Muscle layer of duodenum (tissue), 2 donors: ENCODE measurements at regions not wholly inside any gene's neighbourhood (a gene's known extent, or its start where the extent isn't known, plus 50 kb on each side); places are given as distances from the start of the nearest gene placed in this dataset.

Experiments used
- H3K27ac ChIP-seq: one replicate; pipeline ENCODE4 v1.7.0; 2013; ENCODE audit warnings: mild to moderate bottlenecking, low read length
- H3K27me3 ChIP-seq: one replicate; pipeline ENCODE4 v1.7.0; 2013; ENCODE audit warnings: low read depth, mild to moderate bottlenecking, control low read depth, low read length
- H3K36me3 ChIP-seq, 2 donors: one replicate each; pipeline ENCODE4 v1.7.0; 2013; ENCODE audit warnings: low read length in 2 of 2, control low read depth in 1 of 2, mild to moderate bottlenecking in 1 of 2; ENCODE audit not compliant: insufficient read depth in 2 of 2, control insufficient read depth in 1 of 2
- H3K4me1 ChIP-seq, 2 donors: one replicate each; pipeline ENCODE4 v1.7.0; 2013; ENCODE audit warnings: low read length in 2 of 2, mild to moderate bottlenecking in 2 of 2, control low read depth in 1 of 2, moderate library complexity in 1 of 2; ENCODE audit not compliant: insufficient read depth in 2 of 2, control insufficient read depth in 1 of 2
- H3K4me3 ChIP-seq, 2 donors: one replicate each; pipeline ENCODE4 v1.7.0; 2013; ENCODE audit warnings: low read length in 2 of 2, low read depth in 1 of 2, mild to moderate bottlenecking in 1 of 2
- H3K9me3 ChIP-seq, 2 donors: one replicate each; pipeline ENCODE4 v1.7.0; 2013; ENCODE audit warnings: low read length in 2 of 2, control low read depth in 1 of 2, mild to moderate bottlenecking in 1 of 2; ENCODE audit not compliant: control insufficient read depth in 1 of 2
- donor health status: healthy.

DNA sequence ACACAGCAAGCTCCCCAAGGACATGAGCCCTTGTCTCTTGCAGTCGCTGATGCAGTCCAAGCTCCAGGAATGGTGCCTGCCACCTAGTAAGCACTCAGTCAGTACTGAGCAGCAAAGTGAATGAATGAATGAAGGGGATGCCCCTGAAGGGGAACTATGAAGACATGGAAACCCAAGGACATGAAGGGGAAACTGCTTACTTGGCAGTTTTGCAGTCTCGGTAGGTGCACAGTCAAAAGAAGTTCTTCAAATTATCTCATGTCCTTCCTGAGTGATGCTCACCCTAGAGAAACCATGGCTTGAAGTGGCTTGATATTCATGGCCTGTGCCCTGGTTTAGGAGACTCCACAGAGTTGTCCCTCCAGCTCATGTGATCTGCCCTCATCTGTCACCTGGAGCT, 102.1 kb upstream of the DLX2 start:
- H3K9me3 ChIP-seq, result peaks cover 9% of the 10 kb centered on the region in 2 donors
- H3K4me3 ChIP-seq, result no peak overlapping the region
- H3K27me3 ChIP-seq, result no peaks in the 10 kb centered on the region
- no peaks in the 10 kb centered on the region for H3K4me1 ChIP-seq
- no peaks in the 10 kb centered on the region for H3K36me3 ChIP-seq
- H3K27ac ChIP-seq, result no peak overlapping the region

GRCh38 chr2:172205292-172205691, 102.6 kb upstream of the DLX2 start:
- Histone ChIP-seq H3K9me3 (peaks cover 4% of the 10 kb centered on the region in 2 donors), H3K36me3 (no peaks in the 10 kb centered on the region), H3K27me3 (no peaks in the 10 kb centered on the region), H3K4me3 (no peak overlapping the region), H3K27ac (no peak overlapping the region), H3K4me1 (no peaks in the 10 kb centered on the region)

DNA sequence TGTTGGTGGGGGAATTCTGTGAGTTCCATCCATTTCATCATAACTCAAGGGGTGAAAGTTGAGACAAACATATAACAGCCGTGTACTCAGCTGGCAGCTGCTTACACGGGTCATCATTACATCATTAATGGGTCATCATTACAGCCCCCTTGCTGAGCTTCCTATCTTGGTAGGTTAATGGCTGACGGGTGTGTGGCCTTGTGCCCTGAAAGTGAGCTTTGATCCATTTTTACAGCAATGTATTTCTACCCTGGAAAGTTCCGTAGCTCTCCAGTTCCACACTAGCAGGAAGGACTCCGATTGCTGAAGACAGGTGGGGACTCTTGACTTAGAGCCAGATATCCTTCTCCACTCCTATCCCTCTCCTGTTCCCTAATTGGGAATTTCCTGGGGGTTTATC, 105.2 kb upstream of the DLX2 start:
- Histone ChIP-seq H3K27me3 (no peaks in the 10 kb centered on the region), H3K9me3 (no peaks in the 10 kb centered on the region), H3K36me3 (no peaks in the 10 kb centered on the region), H3K4me1 (no peaks in the 10 kb centered on the region), H3K4me3 (no peak overlapping the region), H3K27ac (no peak overlapping the region)

DNA sequence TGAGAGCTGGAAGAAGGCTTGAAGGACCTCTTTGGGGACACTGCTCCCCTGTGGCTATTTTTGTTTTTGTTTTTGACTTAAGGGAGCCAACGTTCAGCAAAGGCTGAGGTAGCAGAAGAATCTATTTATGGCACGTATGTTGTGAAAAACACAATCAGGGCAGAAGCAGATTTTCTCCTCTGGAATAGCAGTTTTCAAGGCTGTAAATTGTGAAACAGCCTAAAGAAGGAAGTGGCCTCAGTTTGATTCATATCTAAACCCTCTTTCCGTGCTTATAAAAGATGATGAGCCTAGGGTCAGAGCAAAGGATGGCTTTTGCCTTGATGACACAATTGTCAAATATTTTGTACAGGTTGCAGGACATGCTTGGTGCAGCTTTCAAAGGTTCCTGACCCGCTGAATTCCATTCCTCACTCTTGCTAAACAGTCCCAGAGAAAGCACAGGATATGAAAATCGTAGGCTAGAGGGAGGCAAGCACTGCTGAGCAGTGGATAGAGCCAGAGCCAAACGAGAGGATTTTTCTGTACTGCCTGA, 106.2 kb upstream of the DLX2 start:
- no peak overlapping the region for H3K27ac ChIP-seq
- H3K9me3 ChIP-seq, result no peaks in the 10 kb centered on the region
- no peaks in the 10 kb centered on the region for H3K36me3 ChIP-seq
- no peaks in the 10 kb centered on the region for H3K27me3 ChIP-seq
- no peaks in the 10 kb centered on the region for H3K4me1 ChIP-seq
- H3K4me3 ChIP-seq, result no peak overlapping the region

GRCh38 chr2:172210599-172210998, 107.9 kb upstream of the DLX2 start:
- no peaks in the 10 kb centered on the region for H3K9me3 ChIP-seq
- no peaks in the 10 kb centered on the region for H3K4me1 ChIP-seq
- H3K36me3 ChIP-seq, result no peaks in the 10 kb centered on the region
- no peak overlapping the region for H3K4me3 ChIP-seq
- no peak overlapping the region for H3K27ac ChIP-seq
- H3K27me3 ChIP-seq, result no peaks in the 10 kb centered on the region

DNA sequence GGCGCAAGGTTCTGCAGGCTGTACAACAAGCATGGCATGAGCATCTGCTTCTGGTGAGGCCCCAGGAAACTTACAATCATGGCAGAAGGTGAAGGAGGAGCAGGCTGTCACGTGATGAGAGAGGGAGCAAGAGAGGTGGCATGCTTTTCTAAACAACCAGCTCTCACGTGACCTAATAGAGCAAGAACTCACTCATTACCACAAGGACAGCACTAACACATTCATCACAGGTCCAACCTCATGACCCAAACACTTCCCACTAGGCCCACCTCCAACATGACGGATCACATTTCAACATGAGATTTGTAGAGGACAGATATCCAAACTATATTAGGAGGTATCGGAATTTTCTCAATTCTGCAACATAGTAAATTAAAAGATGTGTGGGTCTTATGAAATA, 108.8 kb upstream of the DLX2 start:
- H3K27me3 ChIP-seq, result no peaks in the 10 kb centered on the region
- no peaks in the 10 kb centered on the region for H3K4me1 ChIP-seq
- H3K36me3 ChIP-seq, result no peaks in the 10 kb centered on the region
- no peak overlapping the region for H3K27ac ChIP-seq
- no peak overlapping the region for H3K4me3 ChIP-seq
- no peaks in the 10 kb centered on the region for H3K9me3 ChIP-seq

DNA sequence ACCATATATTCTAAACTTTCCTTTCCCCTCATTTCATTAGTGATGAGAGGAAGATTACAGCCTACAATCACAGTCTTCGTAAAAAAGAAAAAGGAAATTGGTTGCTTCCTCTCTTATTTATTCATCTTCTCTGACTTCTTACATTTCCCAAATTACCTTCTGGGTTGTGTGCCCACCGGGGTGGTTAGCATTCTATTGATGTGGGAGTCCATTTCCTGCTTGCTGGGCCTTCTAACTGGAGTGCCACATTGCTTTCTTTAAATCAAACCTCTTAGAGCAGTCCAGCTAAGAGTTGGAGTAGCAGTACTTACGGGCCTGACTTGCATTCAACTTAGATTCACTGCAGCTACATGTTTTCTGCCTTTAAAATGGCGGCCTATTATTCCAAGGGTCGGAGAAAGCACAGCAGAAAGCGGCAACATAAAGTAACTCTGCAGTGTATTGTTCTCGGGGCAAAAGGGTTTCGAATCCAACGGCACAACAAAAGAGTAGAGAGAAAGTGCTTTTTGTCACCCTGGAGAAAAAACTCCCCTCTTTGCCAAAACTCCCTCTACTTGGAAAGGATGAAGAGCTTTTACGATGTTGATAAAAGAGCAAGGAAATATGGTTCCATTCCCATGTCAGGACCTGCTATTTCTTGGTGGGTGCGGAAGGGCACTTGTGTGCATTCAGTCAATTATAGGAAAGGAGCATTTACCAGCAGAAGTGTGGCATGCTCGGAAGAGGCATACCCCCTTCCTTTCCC, 110.6 kb upstream of the DLX2 start:
- no peaks in the 10 kb centered on the region for H3K4me1 ChIP-seq
- H3K27me3 ChIP-seq, result no peaks in the 10 kb centered on the region
- no peak overlapping the region for H3K27ac ChIP-seq
- H3K36me3 ChIP-seq, result no peaks in the 10 kb centered on the region
- H3K4me3 ChIP-seq, result no peak overlapping the region
- no peaks in the 10 kb centered on the region for H3K9me3 ChIP-seq

DNA sequence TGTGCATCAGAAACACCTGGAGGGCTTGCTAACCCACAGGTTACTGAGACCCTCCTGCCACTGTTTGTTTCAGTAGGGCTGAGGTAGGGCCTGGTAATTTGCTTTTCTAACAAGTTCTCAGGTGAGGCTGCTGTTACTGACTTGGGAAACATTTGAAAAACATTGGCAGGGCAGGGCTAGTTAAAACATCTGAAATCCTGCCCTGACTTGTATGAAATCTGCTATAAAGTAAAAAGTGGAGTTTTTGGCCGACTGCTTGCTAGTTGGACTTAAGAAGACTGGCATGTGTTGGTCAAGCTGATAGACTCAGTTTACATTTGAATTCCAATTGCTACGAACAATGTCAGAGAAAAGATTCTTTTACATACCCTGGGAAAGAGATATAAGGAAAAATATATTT, 111.6 kb upstream of the DLX2 start:
- Histone ChIP-seq H3K27me3 (no peaks in the 10 kb centered on the region), H3K9me3 (no peaks in the 10 kb centered on the region), H3K27ac (no peak overlapping the region), H3K36me3 (no peaks in the 10 kb centered on the region), H3K4me1 (no peaks in the 10 kb centered on the region), H3K4me3 (no peak overlapping the region)

- Histone ChIP-seq H3K9me3 (no peaks in the 10 kb centered on the region), H3K27me3 (no peaks in the 10 kb centered on the region), H3K4me3 (no peak overlapping the region), H3K36me3 (no peaks in the 10 kb centered on the region), H3K27ac (no peak overlapping the region), H3K4me1 (no peaks in the 10 kb centered on the region)
These were observed 112.7 kb upstream of the DLX2 start for GRCh38 chr2:172215172-172215935.

- no peaks in the 10 kb centered on the region for H3K27me3 ChIP-seq
- no peaks in the 10 kb centered on the region for H3K36me3 ChIP-seq
- no peak overlapping the region for H3K4me3 ChIP-seq
- H3K4me1 ChIP-seq, result no peaks in the 10 kb centered on the region
- H3K27ac ChIP-seq, result no peak overlapping the region
- no peaks in the 10 kb centered on the region for H3K9me3 ChIP-seq
These were observed 113.2 kb upstream of the DLX2 start for GRCh38 chr2:172215936-172216335.

GRCh38 chr2:172216477-172216876, 113.8 kb upstream of the DLX2 start:
- H3K36me3 ChIP-seq, result no peaks in the 10 kb centered on the region
- no peaks in the 10 kb centered on the region for H3K27me3 ChIP-seq
- H3K27ac ChIP-seq, result no peak overlapping the region
- no peaks in the 10 kb centered on the region for H3K4me1 ChIP-seq
- no peak overlapping the region for H3K4me3 ChIP-seq
- H3K9me3 ChIP-seq, result no peaks in the 10 kb centered on the region
